Stromal cell of bone marrow (primary cell): ENCODE measurements at regions not wholly inside any gene's neighbourhood (a gene's known extent, or its start where the extent isn't known, plus 50 kb on each side); places are given as distances from the start of the nearest gene placed in this dataset.
A peak's percentile ranks its signal among the peaks of the same experiment; 100 is the strongest.

ENCODE experiments used
- DNase-seq: peaks from one replicate; pipeline ENCODE4 v3.0.0-alpha.2; 2012; ENCODE audit warnings: low read depth

DNA sequence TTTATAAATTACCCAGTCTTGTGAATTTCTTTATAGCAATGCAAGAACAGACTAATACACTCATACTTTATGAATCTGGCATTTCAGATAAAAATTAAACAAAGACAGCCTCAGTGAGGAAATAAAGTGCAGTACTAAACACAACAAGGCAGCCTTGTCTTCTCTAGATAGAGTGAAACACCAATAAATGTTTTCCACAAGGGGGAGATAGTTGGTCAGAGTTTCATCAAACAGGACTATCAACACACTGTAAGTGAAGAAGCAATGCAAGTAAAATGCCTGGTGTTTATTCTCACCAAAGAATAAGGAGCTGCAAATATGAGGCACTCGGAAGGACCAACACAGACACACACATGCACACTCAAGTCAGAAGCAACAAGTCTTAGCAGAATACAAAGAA, 62.8 kb downstream of the FAM9B start:
- peak; percentile 29 for DNase-seq

DNA sequence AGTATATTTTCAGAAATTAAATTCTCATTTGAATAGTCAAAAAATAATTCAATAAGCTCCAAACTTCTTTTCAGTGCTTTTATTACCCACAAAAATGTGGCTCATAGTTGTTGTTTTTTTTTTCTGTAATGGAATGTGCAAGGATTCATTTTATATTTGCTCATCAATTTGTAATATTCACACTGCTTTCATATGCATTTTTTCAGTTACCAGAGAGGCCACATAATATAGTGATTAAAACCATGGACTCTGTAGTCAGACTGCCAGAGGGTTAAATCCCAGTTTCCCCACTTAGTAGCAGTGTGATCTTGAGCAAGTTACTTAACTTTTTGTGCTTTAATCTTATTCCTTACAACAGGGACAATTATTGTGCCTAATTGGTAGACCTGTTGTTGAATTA, 64.5 kb downstream of the FAM9B start:
- DNase-seq, result no peak

DNA sequence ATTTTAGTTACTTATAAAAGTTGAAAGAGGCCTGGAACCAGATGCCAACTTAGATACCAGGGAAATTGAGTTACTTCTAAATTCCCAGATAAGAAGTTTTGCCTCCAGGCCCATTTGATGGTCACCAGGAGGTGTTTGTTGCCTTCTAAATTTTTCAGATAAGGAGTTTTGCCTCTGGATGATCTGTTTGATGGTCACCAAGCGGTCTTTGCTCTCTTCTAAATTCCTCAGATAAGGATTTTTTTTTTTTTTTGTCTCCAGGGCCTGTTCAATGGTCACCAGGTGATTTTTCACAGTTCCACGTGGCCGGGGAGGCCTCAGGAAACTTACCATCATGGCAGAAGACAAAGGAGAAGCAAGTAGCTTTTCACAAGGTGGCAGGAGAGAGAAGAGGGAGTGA, 66.5 kb downstream of the FAM9B start:
- DNase-seq, result no peak

DNA sequence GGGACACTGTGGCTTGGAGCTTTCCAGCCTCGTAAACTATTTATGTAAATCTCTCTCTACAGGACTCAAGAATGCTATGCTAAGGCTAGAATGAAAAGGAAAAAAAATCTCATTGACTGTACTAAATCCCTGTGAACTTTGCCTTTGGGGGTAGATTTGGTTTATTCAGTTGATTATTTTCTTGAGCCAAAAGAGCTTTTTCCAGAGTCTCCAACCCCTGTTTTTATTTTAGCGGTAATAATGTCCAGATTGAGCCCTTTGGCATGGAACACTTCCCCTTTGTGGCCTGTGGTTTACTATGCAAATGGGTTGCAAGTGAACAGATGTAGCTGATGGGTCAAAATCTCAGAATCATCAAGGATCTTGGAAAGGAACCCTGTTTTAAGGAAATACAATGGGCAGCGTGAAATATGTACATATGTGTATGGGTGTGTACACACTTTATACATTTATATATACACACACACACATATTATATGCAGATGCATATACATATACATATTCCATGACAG, 72.9 kb downstream of the FAM9B start:
- DNase-seq, result peak; percentile 38

DNA sequence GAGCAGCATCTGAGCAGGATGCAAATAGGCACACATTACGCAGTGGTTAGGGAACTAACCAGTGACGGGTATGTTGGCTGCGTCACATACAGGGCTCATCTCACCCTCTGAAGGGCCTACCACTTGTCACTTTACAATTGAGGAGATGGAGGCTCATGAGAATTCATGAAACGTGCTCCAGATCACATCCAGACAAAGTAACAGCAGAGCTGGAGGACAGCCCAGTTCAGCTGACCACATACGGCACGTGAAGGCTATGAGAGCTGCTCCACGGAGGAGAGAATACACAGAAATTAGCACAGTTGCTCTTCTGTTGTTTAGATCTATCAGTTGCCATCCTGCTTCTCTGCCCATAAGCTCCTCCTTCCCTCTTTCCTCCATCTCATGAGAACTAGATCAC, 78.4 kb downstream of the FAM9B start:
- DNase-seq, result no peak

DNA sequence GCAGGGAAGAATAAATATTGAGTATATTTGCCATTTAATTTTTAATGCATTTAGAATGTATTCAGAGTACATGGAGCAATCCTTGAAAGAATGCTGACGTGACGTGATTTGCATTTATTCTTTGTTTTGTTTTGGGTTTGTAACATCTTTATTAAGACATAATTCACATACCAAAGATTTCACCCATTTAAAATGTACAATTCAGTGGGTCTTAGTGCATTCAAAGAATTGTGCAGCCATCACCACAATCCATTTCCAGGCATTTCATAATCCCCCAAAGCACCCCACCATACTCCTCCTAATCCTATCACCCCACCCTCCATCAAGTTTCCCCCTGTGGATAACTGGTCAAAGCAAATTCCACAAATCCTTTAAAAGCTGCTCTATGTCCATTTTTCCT, 87.4 kb downstream of the FAM9B start:
- no peak for DNase-seq

DNA sequence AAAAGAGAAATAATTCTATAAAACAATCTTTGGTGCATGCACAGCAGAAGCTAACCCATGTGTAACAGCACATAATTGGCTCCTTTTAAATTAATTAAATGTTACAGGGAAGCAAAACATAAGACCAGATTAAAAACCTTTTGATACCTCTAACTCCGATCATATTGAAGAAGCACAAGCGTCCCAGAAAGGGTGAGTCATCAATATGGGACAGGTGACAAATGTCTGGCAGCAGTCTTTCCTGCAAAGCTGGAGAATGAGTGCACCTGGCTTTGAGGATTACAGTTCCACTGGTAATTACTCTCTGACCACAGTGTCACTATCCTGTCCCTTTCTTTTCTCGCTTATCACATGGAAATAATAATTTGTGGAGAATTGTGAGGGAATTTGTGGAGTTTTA, 94.6 kb downstream of the FAM9B start:
- DNase-seq, result no peak

DNA sequence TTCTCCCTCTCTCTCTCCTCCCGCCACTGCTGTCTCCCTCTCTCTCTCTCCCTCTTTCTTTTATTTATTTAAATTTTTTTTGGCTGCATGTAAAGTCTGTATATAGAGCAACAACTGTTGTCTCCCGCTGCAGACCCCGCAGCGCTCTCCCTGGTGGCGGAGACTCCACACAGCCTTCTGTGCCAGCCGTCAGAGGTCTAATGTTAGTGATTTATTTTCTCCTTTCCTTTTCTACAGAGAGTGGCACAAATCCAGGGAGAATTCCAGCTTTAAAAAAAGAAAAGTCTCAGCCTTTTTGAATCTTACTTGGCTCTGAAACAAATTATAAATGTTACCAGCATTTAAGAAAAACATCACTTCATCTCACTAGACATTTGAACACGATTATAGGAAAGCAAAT, 106.2 kb downstream of the FAM9B start:
- no peak for DNase-seq

DNA sequence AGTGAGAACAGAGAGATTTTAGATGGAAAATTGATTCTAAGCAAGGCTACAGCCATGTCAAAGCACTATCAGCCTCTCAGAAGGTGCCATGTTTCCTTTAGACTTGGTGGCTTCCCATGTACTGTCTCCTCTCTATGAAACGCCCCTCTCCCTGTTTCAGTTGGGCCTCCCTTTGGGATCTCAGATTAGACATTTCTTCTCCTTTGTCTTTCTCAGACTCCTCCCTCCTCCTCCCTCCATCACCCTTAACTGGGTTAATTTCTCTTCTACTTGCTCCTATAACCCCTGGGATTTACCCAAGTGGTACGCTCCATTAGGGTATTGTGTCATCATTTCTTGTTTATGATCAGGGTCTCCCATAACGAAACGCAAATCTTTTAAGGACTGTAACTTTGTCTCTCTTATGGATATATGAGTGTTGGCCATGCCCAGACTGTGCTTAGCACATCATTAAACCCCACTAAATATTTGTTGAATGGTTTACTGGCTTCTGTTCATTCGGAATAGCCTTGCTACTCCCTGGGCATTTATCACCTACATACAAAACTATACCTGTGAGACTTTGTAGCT, 106.8 kb downstream of the FAM9B start:
- DNase-seq, result no peak

DNA sequence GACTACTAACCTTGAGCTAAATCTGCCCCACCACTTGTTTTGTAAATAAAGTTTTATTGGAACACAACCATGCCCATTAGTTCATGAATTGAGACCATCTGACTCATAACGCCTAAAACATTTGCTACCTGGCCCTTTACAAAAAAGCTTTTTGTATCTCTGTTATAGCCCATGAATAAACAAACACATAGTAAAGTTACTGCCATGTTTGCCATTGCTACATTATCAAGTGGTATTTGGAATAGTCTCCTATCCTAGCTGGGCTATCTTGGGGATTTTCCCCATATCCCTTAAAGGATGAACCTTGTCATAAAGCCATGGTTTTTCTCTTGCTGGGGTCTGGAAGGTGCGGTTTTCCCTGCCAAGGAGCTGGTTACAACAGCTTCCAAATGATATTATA, 112.3 kb downstream of the FAM9B start:
- DNase-seq, result no peak

DNA sequence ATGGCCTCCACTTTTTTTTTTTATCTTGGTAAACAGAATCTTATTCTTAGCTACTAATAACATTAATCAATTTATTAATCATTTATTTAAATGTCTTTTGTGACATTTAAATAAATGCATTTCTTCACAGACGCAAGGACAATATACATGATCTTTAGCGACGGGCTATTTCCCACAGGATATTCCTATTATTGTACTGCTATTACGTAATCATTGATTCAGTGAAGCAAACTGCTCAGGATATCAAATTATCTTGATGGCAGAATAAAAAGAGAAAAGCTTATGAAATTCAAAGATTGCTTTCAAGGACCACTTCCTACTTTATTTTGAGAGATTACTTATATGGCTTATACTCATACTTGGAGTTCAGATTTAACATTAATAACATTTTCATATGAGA, 114.1 kb downstream of the FAM9B start:
- no peak for DNase-seq

DNA sequence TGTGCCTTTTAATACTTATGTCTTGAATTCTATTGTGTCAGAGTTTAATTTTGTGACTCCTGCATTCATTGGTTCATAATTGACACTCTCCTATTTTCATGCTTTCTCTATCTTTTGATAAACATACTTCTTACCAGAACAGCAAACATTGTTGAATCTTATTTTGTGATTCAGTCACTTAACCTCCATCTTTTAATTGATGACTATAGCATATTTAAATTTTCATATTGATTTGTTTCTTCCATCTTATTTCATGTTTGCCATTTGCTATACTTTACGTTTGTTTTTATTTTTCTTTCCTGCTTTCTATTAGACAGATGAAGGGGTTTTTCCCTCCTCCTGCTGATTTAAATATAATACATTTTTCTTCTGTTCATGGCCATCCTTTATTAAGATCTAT, 115.5 kb upstream of the FAM9A start:
- no peak for DNase-seq

DNA sequence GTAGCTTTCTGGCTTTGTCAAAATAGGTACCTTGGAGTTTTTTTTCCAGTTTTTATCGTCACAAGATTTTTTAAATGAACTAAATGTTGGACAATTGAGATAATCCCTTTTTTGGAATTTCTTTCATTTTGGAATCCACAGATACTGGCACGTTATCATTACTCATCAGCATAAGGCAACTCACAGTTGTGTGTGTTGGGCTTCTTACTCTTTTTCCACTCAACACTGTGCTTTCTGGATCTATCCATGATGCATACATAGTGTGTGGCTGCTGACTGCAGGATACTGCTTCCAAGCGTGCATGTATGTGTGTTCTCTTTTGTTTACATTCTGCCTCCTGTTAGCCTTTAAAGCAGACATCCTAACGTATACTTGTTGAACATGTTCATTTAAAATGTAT, 113.5 kb upstream of the FAM9A start:
- DNase-seq, result no peak

DNA sequence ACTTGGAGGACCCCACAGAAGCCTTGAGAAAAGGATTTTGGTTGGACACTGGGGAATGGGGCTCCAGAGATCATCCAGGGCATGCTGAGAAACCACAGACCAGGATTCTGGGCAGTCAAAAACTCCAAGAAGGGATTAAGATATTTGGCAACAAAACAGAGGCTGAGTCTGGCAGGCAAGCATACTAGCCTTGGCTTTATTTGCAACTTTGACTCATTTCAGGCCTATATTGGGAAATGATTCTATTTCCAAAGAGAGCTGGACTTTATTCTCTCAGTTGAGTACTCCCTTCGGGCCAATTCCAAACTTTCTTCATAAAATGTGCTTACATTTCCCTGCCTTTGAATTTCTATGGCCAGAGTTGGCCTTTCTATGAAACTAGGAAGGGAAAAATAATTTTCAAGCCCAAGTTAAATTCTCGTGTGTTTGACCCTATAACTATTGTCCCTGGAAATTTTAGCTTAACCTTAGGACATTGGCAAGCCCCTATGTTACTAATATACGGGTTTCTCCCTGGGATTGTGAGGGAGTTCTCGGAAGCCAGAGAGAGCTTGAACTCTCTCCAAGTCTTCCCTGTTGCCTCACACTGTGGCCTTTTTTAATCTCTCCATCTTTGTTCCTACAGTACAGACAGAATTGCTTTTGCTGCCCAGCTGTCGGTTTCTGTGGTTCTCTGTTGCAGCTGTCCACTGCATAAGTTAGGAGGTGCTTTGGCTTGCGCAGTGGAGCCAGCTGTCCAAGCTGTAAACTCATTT, 112.6 kb upstream of the FAM9A start:
- peak; percentile 80 for DNase-seq

DNA sequence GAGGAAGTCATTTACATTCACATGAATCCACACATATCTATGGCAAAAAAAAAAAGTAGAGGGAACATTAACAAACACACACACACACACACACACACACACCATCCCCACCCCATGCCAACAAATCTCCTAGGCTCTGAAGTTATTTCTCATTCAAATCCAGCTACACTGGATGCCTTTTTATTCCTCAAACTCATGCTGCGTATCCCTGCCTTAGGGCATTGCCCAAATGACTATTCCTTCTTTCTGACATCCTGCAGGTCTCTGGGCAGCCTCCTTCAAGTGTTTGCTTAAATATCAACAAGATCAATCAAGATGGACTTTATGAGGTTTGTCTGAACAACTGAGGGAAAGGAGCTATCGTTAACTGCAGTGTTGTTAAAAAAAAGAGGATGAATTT, 106.5 kb upstream of the FAM9A start:
- DNase-seq, result no peak

DNA sequence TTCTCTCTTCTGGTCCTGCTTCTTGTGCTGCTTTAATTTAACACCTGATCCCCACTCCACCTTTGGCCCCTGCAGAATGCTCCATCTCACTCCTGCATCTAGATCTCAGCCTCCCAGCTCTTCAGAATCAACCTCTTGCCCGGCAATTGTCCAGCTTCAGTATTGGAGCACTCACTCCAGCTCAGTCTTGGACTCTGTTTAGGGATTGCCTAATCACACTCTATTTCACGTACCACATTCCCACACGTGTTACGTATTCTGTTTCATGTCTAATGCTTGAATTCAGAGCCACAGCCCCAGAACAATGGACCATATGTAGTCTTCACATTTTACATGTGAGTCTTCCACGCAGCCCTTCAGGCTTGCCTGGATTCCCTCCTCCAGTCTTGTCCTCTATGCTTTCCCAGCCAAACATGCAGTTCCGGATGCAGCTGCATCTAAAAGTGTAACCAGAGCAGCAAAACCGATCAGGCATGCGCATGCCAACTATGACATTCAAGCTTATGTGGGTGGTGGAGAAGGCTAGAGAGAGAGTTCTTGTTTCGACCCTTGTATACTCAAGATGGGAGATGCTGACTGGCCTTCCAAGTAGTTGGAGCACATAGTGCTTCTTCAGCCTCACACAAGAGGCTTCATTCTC, 105.2 kb upstream of the FAM9A start:
- no peak for DNase-seq

DNA sequence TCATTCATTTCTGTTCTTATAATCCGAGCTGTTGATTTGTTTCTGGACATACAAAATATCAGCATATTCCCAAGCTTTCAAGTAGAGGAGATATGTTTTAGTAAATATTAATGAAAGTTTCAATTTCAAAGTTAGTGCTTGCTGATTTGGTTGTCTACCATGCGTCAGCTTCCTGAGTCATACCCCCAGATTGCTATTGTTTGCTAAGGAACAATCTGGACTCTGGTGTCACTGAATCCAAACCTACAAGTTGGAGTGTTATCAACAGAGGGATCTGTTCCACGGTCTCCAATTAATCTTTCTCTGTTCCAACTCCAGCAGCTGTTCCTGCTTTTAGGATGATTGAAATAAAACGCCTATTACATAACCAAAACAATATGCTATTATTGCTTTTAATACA, 96.1 kb upstream of the FAM9A start:
- no peak for DNase-seq

DNA sequence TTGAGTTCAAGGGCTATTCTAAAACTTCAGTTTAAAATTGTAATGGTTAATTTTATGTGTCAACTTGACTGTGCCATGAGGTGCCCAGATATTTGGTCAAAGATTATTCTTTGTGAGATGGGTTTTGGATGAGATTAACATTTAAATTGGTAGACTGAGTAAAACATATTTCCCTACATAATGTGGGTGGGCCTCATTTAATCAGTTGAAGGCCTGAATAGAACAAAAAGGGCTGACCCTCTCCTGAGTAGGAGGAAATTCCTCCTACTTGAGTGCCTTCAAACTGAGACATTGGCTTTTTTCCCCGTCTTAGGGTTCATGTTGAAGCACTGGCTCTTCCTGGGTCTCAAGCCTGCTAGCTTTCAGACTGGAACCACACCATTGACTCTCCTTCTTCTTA, 89.6 kb upstream of the FAM9A start:
- DNase-seq, result no peak

DNA sequence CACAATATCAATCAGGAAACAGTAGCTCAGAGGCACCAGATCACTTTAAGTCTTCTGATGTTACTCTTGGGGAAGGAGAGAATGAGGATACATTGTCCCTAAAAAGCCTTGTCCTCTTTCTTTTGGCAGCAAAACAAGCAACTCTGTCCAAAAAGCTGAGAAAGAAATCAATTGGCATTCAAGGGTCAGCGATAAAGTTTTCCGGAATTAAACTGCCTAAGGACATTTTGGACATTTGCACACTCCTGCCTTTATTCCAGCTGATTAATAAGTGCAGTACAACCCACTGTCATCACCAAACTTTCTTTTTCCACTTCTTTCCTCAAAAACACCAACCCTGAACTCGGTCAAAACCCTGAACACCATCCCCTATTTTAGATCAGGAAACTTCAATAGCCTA, 85.8 kb upstream of the FAM9A start:
- DNase-seq, result no peak

DNA sequence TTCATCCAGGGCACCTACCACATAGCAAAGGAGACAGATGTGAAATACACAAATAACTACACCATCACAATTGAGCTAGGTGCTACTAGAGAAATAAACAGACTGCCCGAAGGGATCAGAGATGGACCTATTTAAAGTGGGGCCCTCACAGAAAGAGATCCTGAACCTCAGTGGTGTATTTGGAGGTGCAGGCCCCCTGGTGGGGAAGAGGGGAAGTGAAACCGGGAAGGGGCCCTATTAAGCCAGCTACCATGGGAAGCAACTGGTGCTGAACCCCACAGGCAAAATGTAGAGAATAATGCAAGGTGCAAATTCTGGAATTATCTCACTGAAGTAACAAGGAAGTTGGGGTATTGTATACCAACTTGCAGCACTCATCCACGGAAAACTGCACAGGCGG, 78.6 kb upstream of the FAM9A start:
- DNase-seq, result no peak

DNA sequence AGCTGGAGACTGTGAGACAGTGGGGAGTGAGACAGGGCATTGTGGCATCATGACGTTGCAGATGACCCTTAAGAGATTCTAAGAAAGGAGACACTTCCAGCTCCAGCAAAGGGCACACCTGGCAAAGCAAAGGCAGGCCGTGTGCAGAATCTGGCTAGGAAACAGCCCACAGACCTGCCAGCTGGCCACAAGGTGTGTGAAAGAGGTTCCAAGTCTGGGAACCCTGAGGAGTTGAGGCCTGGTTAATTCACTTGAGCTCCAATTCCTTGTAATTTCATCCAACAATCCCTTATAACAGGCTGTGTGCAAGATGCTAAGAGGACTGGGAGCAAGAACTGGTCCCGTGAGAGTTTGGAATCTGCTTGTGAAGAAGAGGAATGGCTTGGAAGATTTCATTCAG, 72.8 kb upstream of the FAM9A start:
- DNase-seq, result no peak

DNA sequence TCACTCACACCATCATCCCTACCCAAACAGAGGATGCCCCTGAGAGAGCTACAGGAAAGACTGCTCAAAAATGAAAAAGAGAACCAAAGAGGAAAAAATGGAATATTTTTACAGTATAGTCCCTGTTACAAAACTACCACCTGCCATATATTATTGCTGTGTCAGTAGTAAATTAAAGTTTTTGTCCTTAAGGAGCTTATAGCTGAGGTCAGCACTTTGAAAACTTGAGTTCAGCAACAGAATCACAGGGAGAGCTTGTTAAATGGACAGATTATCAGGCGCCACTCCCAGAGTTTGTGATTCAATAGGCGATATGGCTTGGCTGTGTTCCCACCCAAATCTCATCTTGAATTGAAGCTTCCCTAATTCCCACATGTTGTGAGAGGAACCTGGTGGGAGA, 71.9 kb upstream of the FAM9A start:
- DNase-seq, result no peak

DNA sequence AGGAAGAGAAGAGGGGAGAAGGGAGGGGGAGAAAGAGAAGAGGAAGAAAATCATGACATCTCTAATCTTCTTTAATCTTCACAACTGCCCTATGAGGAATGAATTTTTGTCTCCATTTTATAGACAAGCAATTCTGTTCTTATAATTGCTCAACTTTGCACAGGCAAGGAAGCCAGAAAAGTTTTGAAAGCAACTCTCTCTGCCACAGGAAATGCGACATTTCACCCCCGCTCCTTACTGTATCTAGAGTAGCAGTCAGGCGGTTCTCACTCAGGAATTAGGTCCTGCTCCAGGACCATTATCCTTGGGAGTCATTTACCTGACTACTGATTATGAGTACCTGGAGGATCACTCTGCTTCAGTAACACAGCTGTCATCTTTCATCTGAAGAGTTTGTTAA, 69.2 kb upstream of the FAM9A start:
- DNase-seq, result no peak

DNA sequence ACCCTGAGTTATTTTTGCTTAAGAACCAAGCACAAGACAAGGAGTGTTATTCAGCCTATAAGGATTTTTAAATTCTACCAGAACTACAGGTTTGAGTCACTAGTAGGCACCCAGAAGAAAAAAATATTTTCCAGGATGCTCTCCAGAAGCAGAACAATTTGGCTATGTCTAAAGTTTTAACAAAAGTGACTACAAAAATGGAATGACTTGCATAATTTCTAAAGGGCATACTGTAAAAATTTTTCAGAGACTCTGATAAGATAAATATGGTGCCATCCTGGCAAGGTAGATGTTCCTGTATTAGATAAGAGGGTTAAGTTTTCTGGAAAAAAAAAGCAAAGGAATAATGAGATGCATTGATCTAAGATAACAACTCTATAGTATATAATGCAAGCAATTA, 68.6 kb upstream of the FAM9A start:
- DNase-seq, result no peak
